B cell (primary cell): ENCODE measurements at regions not wholly inside any gene's neighbourhood (a gene's known extent, or its start where the extent isn't known, plus 50 kb on each side); places are given as distances from the start of the nearest gene placed in this dataset.

Source experiments
- ATAC-seq: fragments of 200-7000 bp; cut with Tn5 transposase; one replicate; pipeline ENCODE4 v1.10.0; 2021; ENCODE audit warnings: low read depth, mild to moderate bottlenecking, moderate number of reproducible peaks, moderate library complexity
- CTCF ChIA-PET: fragments of 350-600 bp; sonication (Branson Sonifier 250); formaldehyde crosslinking; loops from one replicate; lab custom pipeline; 2021; ENCODE audit warnings: antibody characterized with exemption, inconsistent platforms; lab: Charles Lee
- POLR2A ChIA-PET: fragments of 350-600 bp; sonication (Branson Sonifier 250); formaldehyde crosslinking; loops from one replicate; lab custom pipeline; 2021; ENCODE audit warnings: antibody characterized with exemption; lab: Charles Lee
- DNase-seq: peaks from one replicate; pipeline ENCODE4 v3.0.0; 2013
- H2AFZ ChIP-seq: 2 replicates; pipeline ENCODE4 v1.6.1; 2012; ENCODE audit warnings: mild to moderate bottlenecking, low read depth, low read length; ENCODE audit not compliant: insufficient read depth, poor library complexity, severe bottlenecking
- H3K27ac ChIP-seq, 2 donors: 1 replicate in 1 of 2; 2 replicates in 1 of 2; pipeline ENCODE4 v1.5.1; 2012 to 2013; ENCODE audit warnings: low read length in 2 of 2, mild to moderate bottlenecking in 2 of 2, moderate library complexity in 1 of 2
- H3K27me3 ChIP-seq, 4 experiments: fragments of 200-600 bp in 1 of 4; sonication (generic) in 1 of 4; replicated peaks in 1 of 4; 1 replicate in 2 of 4; 2 replicates in 2 of 4; pipeline versions ENCODE4 v1.6.1 to v1.7.0; 2013 to 2016; ENCODE audit warnings: low read length in 3 of 4, mild to moderate bottlenecking in 2 of 4, mixed read lengths in 1 of 4, moderate library complexity in 1 of 4; ENCODE audit not compliant: insufficient read depth in 4 of 4, control insufficient read depth in 3 of 4; ENCODE audit errors: control extremely low read depth in 1 of 4
- H3K36me3 ChIP-seq, 2 experiments: replicated peaks in 1 of 2; 1 replicate in 1 of 2; 2 replicates in 1 of 2; pipeline versions ENCODE4 v1.6.1 to v1.7.1; 2013; ENCODE audit warnings: low read length in 1 of 2; ENCODE audit not compliant: insufficient read depth in 2 of 2, control insufficient read depth in 1 of 2; ENCODE audit errors: control extremely low read depth in 1 of 2, extremely low read depth in 1 of 2
- H3K4me1 ChIP-seq, 2 donors: fragments of 200-600 bp in 1 of 2; sonication (generic) in 1 of 2; 1 replicate in 1 of 2; 2 replicates in 1 of 2; pipeline versions ENCODE4 v1.5.1 to v1.6.1; 2013 to 2017; ENCODE audit warnings: low read length in 2 of 2; ENCODE audit not compliant: control insufficient read depth in 2 of 2, insufficient read depth in 2 of 2
- H3K4me2 ChIP-seq: replicated peaks from 2 replicates; pipeline ENCODE3; 2012; ENCODE audit warnings: mild to moderate bottlenecking, low read depth, low read length; ENCODE audit not compliant: poor library complexity, severe bottlenecking
- H3K4me3 ChIP-seq, 5 experiments: fragments of 200-600 bp in 1 of 5; sonication (generic) in 1 of 5; 1 replicate in 3 of 5; 2 replicates in 2 of 5; pipeline versions ENCODE4 v1.5.1 to v1.7.0; 2011 to 2016; ENCODE audit warnings: low read length in 4 of 5, mild to moderate bottlenecking in 4 of 5, low read depth in 2 of 5, control low read depth in 1 of 5, moderate library complexity in 1 of 5; ENCODE audit not compliant: insufficient read depth in 1 of 5; ENCODE audit errors: control extremely low read depth in 1 of 5, extremely low read depth in 1 of 5
- H3K79me2 ChIP-seq: fragments of 200-600 bp; sonication (generic); one replicate; pipeline ENCODE4 v1.6.0; 2016; ENCODE audit warnings: low read length; ENCODE audit not compliant: control insufficient read depth, insufficient read depth
- H3K9ac ChIP-seq: fragments of 200-600 bp; sonication (generic); 2 replicates; pipeline ENCODE4 v1.6.1; 2017; ENCODE audit warnings: mild to moderate bottlenecking, low read length, moderate library complexity
- H3K9me3 ChIP-seq, 3 donors: one replicate each; pipeline versions ENCODE4 v1.6.1 to v1.7.1; 2013; ENCODE audit warnings: low read length in 2 of 3; ENCODE audit not compliant: control insufficient read depth in 2 of 3, insufficient read depth in 1 of 3; ENCODE audit errors: control extremely low read depth in 1 of 3
- H4K20me1 ChIP-seq: 2 replicates; pipeline ENCODE4 v1.6.0; 2012; ENCODE audit warnings: mild to moderate bottlenecking, low read length; ENCODE audit not compliant: insufficient read depth, control insufficient read depth, poor library complexity, severe bottlenecking
- H3K27ac Mint-ChIP-seq: one replicate; pipeline ENCODE4 v1.8.0; 2021; ENCODE audit warnings: mixed read lengths
- H3K27me3 Mint-ChIP-seq: one replicate; pipeline ENCODE4 v1.8.0; 2021; ENCODE audit warnings: mixed read lengths
- H3K4me1 Mint-ChIP-seq: one replicate; pipeline ENCODE4 v1.8.0; 2021; ENCODE audit warnings: mixed read lengths
- H3K4me3 Mint-ChIP-seq: one replicate; pipeline ENCODE4 v1.8.0; 2021; ENCODE audit warnings: mixed read lengths
- H3K9me3 Mint-ChIP-seq: one replicate; pipeline ENCODE4 v1.8.0; 2022; ENCODE audit warnings: mixed read lengths; ENCODE audit not compliant: insufficient read depth
- CTCF ChIP-seq: fragments of 200-600 bp; IDR thresholded peaks from one replicate; pipeline ENCODE4 v1.8.0; 2022; ENCODE audit warnings: antibody characterized with exemption, mild to moderate bottlenecking
- EZH2 ChIP-seq: IDR thresholded peaks from 2 replicates; pipeline ENCODE4 v1.6.1; 2012; ENCODE audit warnings: borderline replicate concordance, low read depth, mild to moderate bottlenecking, moderate library complexity, low read length; ENCODE audit not compliant: insufficient read depth, poor library complexity, severe bottlenecking
- WGBS: methylation state at CpG from one replicate; pipeline ENCODE4 v1.1.5; 2013; ENCODE audit warnings: missing lambda C conversion rate; ENCODE audit not compliant: insufficient coverage; 5-methylcytosine and 5-hydroxymethylcytosine counted together
- intact Hi-C: fragments of 100-400 bp; cut with micrococcal nuclease; formaldehyde crosslinking; loops from one replicate; pipeline ENCODE4 v1.10.0; 2022

- Histone ChIP-seq H4K20me1 (no peaks in the 10 kb centered on the region), H3K9ac (no peak overlapping the region), H2AFZ (no peak overlapping the region), H3K4me1 (no peaks in the 10 kb centered on the region), H3K4me2 (no peak overlapping the region), H3K36me3 (no peaks in the 10 kb centered on the region), H3K9me3 (no peaks in the 10 kb centered on the region), H3K79me2 (no peaks in the 10 kb centered on the region), H3K4me3 (no peak overlapping the region), H3K27me3 (no peaks in the 10 kb centered on the region), H3K27ac (no peak overlapping the region)
- Mint-ChIP-seq H3K27me3 (no peaks in the 10 kb centered on the region), H3K9me3 (peaks cover 20% of the 10 kb centered on the region), H3K4me1 (no peaks in the 10 kb centered on the region), H3K27ac (no peak overlapping the region), H3K4me3 (no peak overlapping the region)
- DNase-seq, result no peak
- ChIA-PET CTCF (no interaction called here), POLR2A (no interaction called here)
- no peak for ATAC-seq
- TF ChIP-seq EZH2 (no peak), CTCF (no peak)
- intact Hi-C loops, result no loop called here
- no CpG with 5 or more reads among the region's 1 CpG for WGBS
These were observed 1556.5 kb upstream of the C9orf72 start for GRCh38 chr9:29129763-29130162.

GRCh38 chr9:29144476-29144875 lies 1571.2 kb upstream of the C9orf72 start:
- Histone ChIP-seq H3K27me3 (no peaks in the 10 kb centered on the region), H3K4me2 (no peak overlapping the region), H3K4me3 (no peak overlapping the region), H3K79me2 (no peaks in the 10 kb centered on the region), H3K4me1 (no peaks in the 10 kb centered on the region), H3K9ac (no peak overlapping the region), H2AFZ (no peak overlapping the region), H3K9me3 (no peaks in the 10 kb centered on the region), H3K36me3 (no peaks in the 10 kb centered on the region), H3K27ac (no peak overlapping the region), H4K20me1 (no peaks in the 10 kb centered on the region)
- DNase-seq, result no peak
- POLR2A ChIA-PET, result no interaction called here
- Mint-ChIP-seq H3K4me1 (no peaks in the 10 kb centered on the region), H3K4me3 (no peak overlapping the region), H3K9me3 (no peaks in the 10 kb centered on the region), H3K27ac (no peak overlapping the region), H3K27me3 (no peaks in the 10 kb centered on the region)
- intact Hi-C loops, result no loop called here
- no CpG with 5 or more reads among the region's 1 CpG for WGBS
- CTCF ChIA-PET, result no interaction called here
- no peak for ATAC-seq
- TF ChIP-seq CTCF (no peak), EZH2 (no peak)
